Sigmoid colon (tissue), 4 donors: ENCODE measurements at regions not wholly inside any gene's neighbourhood (a gene's known extent, or its start where the extent isn't known, plus 50 kb on each side); places are given as distances from the start of the nearest gene placed in this dataset.

Source experiments
- EP300 ChIP-seq, 4 donors: sonication (generic); formaldehyde crosslinking; IDR thresholded peaks; one replicate each; pipeline ENCODE4 v1.6.1; 2017; ENCODE audit warnings: antibody characterized with exemption in 4 of 4
- POLR2A ChIP-seq, 2 donors: fragments of 450-650 bp; IDR thresholded peaks; one replicate each; pipeline ENCODE4 v1.6.1; 2016; ENCODE audit warnings: antibody characterized with exemption in 2 of 2, mild to moderate bottlenecking in 2 of 2, moderate library complexity in 2 of 2
- POLR2AphosphoS5 ChIP-seq, 4 donors: sonication (generic); formaldehyde crosslinking; IDR thresholded peaks; one replicate each; pipeline ENCODE4 v1.6.1; 2017; ENCODE audit warnings: antibody characterized with exemption in 4 of 4
- TF ChIP-seq, protein P1 (sequence below), 4 experiments: fragments of 450-650 bp in 3 of 4; fragments of 200-600 bp in 1 of 4; IDR thresholded peaks; one replicate each; pipeline ENCODE4 v1.5.1; 2016 to 2019; ENCODE audit warnings: antibody characterized with exemption in 4 of 4, mild to moderate bottlenecking in 3 of 4, moderate library complexity in 2 of 4

DNA sequence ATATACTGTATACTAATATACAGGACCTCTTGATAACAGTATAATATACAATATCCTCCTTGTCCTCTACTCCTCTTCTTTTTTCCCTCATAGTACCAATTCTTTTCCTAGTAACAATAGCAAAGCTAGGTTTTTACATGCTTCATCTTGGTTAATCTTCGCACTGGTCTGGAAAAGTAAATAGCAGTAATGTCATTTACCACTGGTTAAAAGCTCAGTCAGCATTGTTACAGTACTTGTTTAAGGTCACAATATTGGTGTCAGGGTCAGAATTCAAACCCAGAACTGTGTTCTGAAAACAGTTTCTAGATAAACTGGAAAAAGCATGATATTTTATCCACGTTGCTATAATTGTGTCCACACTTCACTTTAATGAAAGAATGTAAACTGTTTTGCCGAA is 692.4 kb upstream of the CDH6 start:
- TF ChIP-seq, protein P1, sequence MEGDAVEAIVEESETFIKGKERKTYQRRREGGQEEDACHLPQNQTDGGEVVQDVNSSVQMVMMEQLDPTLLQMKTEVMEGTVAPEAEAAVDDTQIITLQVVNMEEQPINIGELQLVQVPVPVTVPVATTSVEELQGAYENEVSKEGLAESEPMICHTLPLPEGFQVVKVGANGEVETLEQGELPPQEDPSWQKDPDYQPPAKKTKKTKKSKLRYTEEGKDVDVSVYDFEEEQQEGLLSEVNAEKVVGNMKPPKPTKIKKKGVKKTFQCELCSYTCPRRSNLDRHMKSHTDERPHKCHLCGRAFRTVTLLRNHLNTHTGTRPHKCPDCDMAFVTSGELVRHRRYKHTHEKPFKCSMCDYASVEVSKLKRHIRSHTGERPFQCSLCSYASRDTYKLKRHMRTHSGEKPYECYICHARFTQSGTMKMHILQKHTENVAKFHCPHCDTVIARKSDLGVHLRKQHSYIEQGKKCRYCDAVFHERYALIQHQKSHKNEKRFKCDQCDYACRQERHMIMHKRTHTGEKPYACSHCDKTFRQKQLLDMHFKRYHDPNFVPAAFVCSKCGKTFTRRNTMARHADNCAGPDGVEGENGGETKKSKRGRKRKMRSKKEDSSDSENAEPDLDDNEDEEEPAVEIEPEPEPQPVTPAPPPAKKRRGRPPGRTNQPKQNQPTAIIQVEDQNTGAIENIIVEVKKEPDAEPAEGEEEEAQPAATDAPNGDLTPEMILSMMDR (IDR thresholded peaks at IDR 0.05): no peak
- TF ChIP-seq POLR2A (IDR thresholded peaks at IDR 0.05) (no peak), EP300 (IDR thresholded peaks at IDR 0.05) (no peak), POLR2AphosphoS5 (IDR thresholded peaks at IDR 0.05) (no peak)
